ENCODE measurements at regions not wholly inside any gene's neighbourhood (a gene's known extent, or its start where the extent isn't known, plus 50 kb on each side); places are given as distances from the start of the nearest gene placed in this dataset.

GRCh38 chr9:109718861-109719260 is 61.1 kb upstream of the PALM2AKAP2 start (continued):
- no peak for TF ChIP-seq CBX3 (IDR thresholded peaks at IDR 0.05; ENCODE audit: borderline replicate concordance, low read depth)
- TF ChIP-seq E2F4 (IDR thresholded peaks at IDR 0.05; ENCODE audit: low read depth, low read length), result no peak
- TF ChIP-seq IRF4 (IDR thresholded peaks at IDR 0.05; ENCODE audit: low read depth, low read length), result no peak
- TF ChIP-seq ZNF207 (IDR thresholded peaks at IDR 0.05; ENCODE audit: borderline replicate concordance), result no peak
- TF ChIP-seq EGR1 (IDR thresholded peaks at IDR 0.05; ENCODE audit: borderline replicate concordance in 1 of 2, low read depth in 2 of 2, low read length in 2 of 2), result no peak
- no peak for TF ChIP-seq EED (IDR thresholded peaks at IDR 0.05; ENCODE audit: low read depth)

- no peak for DNase-seq (ENCODE audit: low read depth, low spot score)
- Histone ChIP-seq H3K27me3 (replicated peaks in 1 of 2; ENCODE audit: control insufficient read depth in 2 of 2, insufficient read depth in 2 of 2, low read length in 1 of 2) (no peaks in the 10 kb centered on the region; a peak in 3 of 4 replicates), H4K20me1 (ENCODE audit: control insufficient read depth, insufficient read depth) (no peaks in the 10 kb centered on the region), H3K79me2 (ENCODE audit: control insufficient read depth, insufficient read depth, low read length) (no peaks in the 10 kb centered on the region), H3K36me3 (ENCODE audit: control insufficient read depth in 2 of 2, insufficient read depth in 2 of 2, low read length in 1 of 2) (no peaks in the 10 kb centered on the region), H3K4me1 (ENCODE audit: control insufficient read depth, insufficient read depth, low read length) (no peaks in the 10 kb centered on the region), H2AFZ (ENCODE audit: control insufficient read depth, low read depth, low read length) (no peak overlapping the region), H3K4me3 (no peak overlapping the region), H3K4me2 (ENCODE audit: control insufficient read depth, insufficient read depth) (no peak overlapping the region), H3K27ac (ENCODE audit: control insufficient read depth, insufficient read depth) (no peak overlapping the region), H3K9ac (ENCODE audit: control insufficient read depth, insufficient read depth, low read length) (no peak overlapping the region), H3K9me3 (replicated peaks; ENCODE audit: control insufficient read depth, insufficient read depth, low read length) (no peaks in the 10 kb centered on the region)
- ATAC-seq, result no peak
- BruUV-seq (replicated peaks), result no TSS peak
- intact Hi-C loops (cut with micrococcal nuclease; ENCODE audit: unreplicated experiment), result no loop called here
- no peak for FAIRE-seq
- in situ Hi-C loops (cut with MboI), result no loop called here
- RAD21 ChIA-PET (ENCODE audit: unreplicated experiment), result no interaction called here
- SMC1A ChIA-PET (ENCODE audit: uncharacterized antibody, unreplicated experiment), result no interaction called here
- POLR2A ChIA-PET, result no interaction called here
- CTCF ChIA-PET, result no interaction called here
- TF ChIP-seq HDAC6 (IDR thresholded peaks at IDR 0.05; ENCODE audit: unreplicated experiment) (no peak), ATF2 (IDR thresholded peaks at IDR 0.05; ENCODE audit: low read length) (no peak)
- WGBS (ENCODE audit: insufficient coverage, insufficient replicate concordance, low lambda C conversion rate, missing lambda C conversion rate), result 5% methylated on average over 2 of the region's 2 CpGs
Observed at GRCh38 chr9:109721001-109721400, 59.0 kb upstream of the PALM2AKAP2 start.
